Left colon (tissue), 2 donors: ENCODE measurements at regions not wholly inside any gene's neighbourhood (a gene's known extent, or its start where the extent isn't known, plus 50 kb on each side); places are given as distances from the start of the nearest gene placed in this dataset.
"Not testable (repeated sequence)": the region's sequence is repeated elsewhere in the genome, so short reads cannot be mapped to it uniquely, and the experiment has no call there.

Source experiments
- ATAC-seq: fragments of 200-7000 bp; cut with Tn5 transposase; one replicate; pipeline ENCODE4 v1.9.1; 2020; ENCODE audit warnings: mild to moderate bottlenecking, moderate library complexity
- DNase-seq, 2 donors: peaks; one replicate each; pipeline ENCODE4 v3.0.0-alpha.2; 2020
- intact Hi-C, 2 donors: fragments of 100-400 bp; cut with DNase I in 1 of 2; cut with micrococcal nuclease in 1 of 2; formaldehyde crosslinking; loops; one replicate each; pipeline versions ENCODE4 v1.11.2 to v1.14.0; 2022; cut with DNase I, micrococcal nuclease
- donor health status: DM: no; HTN: no; CAD: no.
- donor health status: DM: yes; HTN: yes; CAD: no.

DNA sequence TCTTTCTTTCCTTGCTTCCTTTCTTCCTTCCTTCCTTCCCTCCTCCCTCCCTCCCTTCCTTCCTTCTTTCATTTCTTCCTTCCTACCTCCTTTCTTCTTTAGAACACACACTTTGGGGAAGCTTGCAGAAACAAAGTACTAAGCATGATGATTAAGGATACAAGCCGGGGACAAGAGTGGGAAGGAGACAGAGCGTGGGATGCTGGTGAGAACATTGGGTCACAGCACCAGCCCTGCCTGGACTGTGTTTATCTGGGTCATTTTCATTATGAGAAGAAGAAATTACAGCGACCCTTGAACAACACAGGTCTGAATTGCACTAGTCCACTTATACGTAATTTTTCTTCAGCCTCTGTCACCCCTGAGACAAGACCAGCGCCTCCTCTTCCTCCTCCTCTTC, 169.3 kb upstream of the TBL1X start:
- ATAC-seq (no peak), DNase-seq (no peak)
- intact Hi-C loops = no loop called here

DNA sequence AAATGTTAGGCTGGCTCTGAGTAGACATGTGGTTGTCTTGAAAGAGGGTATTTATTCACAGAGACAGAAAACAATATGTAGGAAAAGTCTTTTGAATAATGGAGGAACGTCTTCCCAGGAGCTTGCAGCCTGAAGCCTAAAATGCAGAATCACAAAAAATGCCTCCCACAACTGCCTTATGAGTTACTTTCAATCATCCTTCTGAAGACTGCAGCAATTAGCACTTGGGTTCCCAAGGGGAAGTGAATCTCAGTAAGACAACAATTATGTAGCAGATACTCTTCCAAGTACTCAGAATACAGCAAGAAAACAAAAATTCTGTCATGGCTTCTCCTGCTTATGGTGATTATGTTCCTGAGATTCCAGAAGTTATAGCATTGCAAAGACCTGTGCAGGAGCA, 166.6 kb upstream of the TBL1X start:
- intact Hi-C loops = no loop called here

DNA sequence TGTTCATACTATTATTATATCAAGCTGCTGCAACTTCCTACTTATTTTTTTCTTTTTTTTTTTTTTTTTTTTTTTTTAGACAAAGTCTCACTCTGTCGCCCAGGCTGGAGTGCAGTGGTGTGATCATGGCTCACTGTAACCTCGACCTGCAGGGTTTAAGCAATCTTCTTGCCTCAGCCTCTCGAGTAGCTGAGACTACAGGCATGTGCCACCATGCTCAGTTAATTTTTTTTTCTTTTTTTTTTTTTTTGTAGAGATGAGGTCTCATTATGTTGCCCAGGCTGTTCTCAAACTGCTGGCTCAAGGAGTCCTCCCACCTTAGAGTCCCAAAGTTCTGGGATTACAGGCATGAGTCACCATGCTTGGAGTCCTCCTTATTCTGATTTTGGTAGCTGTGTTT, 165.2 kb upstream of the TBL1X start:
- ATAC-seq, DNase-seq, intact Hi-C loops: not testable (repeated sequence)

More for the DNA sequence above, 166.6 kb upstream of the TBL1X start:
- ATAC-seq (no peak), DNase-seq (no peak)

DNA sequence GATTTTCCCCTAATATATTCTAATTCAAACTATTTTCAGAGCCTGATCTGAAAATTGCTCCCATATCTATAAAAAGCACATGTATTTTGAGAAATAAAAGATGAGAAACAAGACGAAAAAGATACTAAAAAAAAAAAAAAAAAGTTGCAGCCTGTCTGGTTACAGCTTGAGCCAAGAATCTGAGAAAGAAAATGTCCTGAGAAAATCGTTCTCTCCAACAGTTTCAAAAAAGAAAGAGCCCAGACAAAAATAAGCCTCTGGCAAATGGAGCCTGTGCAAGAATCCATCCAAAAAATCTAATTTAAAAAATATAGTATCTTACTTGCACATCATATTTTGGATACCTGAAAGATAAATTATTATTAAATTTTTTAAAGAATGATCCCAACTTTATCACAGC, 163.0 kb upstream of the TBL1X start:
- no peak for ATAC-seq
- intact Hi-C loops = no loop called here
- DNase-seq = no peak

DNA sequence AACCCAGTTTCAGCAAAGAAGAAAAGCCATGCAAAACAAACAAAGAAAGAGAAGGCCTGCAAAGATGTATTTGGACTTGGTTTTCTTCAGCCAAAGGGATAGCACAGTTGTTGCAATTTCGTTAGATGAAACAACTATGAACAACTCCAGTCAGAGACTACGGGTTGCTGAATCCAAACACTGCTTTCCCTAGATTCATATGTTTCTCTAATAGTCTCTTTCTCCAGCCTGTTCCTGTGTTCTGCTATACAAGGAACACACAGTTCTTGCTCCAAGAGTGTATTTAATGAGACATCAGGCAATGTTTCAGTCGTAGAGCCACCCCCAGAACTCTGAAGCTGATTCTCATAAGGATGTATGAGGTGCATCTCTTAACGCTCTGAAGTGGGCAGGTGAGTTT, 162.5 kb upstream of the TBL1X start:
- ATAC-seq (no peak), DNase-seq (no peak)
- intact Hi-C loops = no loop called here

DNA sequence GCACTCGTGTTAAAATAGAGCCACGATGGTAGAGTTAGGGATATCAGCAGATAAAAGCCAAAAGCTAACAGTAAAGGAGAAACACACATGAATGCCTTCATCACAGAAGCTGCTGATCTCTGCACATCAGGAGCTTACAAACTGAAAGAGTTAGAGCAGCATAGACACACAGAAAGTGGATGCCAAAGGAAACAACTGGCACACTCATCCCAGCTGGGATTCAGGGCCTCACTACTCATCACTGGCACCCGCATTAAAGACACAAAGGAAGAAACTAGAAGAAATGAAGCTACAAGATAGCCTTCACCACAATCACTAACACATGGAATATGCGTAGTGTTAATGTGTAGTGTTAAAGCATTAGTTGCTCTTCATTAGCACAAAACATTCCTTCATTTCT, 156.4 kb upstream of the TBL1X start:
- no peak for ATAC-seq

DNA sequence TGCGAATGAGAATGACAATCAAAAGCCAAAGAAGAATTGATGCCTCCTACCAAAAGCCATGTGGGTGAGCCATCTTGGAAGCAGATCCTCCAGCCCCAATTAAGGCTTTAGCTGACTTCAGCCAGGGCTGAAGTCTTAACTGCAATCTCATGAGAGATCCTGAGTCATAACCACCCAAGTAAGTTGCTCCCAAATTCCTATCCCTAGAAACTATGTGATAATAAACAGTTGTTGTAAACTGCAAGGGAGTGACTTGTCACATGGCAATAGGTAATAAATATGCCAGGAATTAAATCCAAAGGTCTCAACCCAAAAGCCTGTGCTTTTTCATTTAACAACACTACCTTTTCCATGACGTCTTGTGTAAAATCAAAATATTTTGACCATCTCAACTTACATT, 154.2 kb upstream of the TBL1X start:
- DNase-seq = no peak
- intact Hi-C loops = no loop called here
- no peak for ATAC-seq

More for the DNA sequence above, 156.4 kb upstream of the TBL1X start:
- DNase-seq = no peak
- intact Hi-C loops = no loop called here

DNA sequence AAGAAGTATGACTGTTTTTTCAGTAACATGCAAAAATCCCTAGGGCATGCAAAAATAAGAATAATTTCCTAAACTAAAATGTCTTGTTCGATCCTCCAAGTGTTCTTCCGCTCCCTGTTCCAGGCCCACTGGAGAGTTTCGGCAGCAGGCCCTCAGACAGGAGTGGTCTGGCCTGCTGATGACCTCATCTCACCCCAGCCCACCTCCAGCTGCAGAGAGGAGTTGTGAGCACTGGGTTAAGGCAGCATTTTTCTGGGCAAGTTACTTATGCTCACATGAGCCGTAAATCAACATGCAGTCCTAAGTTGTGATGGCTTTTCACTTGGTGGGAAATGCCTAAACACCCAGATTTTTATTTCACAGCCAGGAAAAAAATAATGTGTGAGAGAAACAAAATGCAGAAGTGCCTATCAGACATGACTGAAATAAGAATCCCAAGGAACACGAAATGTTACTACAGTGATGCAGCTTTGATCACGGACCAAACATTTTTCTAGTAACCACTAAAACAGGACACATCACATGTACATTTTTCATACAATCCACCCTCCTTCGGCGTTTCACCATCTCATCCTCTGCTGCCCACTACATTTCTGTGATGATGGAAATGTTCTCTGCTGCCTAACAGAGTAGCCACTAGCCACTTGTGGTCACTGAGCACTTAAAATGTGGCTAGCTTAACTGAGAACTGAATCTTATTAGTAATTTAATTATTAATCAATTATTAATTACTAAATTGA, 153.3 kb upstream of the TBL1X start:
- no peak for DNase-seq
- intact Hi-C loops = no loop called here
- ATAC-seq = no peak

DNA sequence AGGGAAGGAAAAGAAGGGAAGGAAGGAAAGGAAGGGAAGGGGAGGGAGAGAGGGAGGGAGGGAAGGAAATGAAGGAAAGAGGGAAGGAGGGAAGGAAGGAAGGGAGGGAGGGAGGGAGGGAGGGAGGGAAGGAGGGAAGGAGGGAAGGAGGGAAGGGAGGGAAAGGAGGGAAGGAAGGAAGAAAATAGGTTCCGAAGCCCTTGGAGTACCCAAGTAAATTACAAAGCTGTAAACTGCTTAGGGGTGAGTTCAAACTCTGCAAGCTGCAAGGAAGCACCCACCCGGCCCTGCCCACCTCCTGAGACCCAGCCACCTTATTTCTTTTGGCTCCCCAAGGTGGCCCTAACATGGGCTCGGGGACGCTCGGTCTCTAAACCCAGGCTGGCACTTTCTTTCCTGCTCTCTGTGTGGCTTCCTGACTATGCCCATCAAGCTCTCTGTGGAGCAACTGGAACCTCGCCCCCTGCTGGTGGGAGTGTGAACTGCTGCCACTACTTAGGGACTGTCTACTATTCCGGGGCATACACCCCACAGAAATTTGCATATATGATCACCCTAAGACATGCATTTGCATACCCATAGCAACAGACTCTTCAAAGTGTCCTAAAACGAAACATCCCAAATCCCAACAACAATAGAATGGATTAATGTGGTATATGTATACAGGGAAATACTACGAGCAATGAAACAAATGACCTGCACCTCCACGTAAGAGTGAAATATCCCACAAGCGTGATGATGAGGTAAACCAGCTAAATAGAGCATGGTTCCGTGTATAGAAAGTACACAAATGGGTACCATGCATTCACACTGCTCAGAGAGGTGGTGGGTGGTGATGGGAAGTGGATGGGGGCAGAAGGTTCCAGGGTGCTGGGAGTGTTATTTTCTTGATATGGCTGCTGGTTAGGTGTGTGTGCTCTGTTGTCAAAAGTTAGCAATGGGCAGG, 151.7 kb upstream of the TBL1X start:
- DNase-seq (peak; percentile 32 to 74), ATAC-seq (peak; percentile 50)
- intact Hi-C loops = no loop called here

DNA sequence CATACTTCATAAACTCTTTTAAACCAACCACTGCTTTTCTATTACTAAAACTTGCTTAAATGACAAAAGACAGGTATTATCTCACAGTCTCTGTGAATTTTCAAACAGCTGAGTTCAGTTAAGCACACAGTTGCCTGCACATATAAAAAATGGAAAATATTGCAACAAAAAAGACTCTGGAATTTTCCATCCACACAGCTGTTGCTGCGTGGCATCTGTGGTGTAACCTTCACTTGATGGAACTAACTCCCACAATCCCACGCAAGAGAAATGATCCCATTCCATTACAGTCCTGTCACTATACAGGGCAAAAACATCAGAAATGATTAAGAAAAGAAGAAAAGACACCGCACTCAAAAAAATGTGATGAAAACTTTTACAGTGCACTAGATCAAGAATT, 149.8 kb upstream of the TBL1X start:
- no peak for ATAC-seq
- DNase-seq = no peak

DNA sequence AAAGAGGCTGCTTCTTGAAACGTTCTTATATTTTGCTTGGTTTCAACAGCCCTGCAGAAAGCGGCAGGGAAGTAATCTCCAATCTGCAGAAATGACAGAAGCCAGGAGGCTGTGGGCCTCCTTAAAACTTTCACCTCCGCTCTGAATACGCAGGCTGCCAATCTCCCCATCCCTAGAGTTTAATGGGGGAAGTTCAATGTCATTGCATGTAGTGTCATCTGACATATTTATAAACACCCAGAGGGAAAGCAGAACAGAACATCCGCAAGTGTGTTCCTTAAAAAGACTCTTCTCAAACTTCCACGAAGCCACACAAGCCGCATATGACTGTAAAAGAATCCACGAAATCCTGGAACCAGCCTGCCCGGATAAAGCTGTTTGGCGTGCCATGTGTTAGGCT, 148.8 kb upstream of the TBL1X start:
- intact Hi-C loops = no loop called here

More for the DNA sequence above, 149.8 kb upstream of the TBL1X start:
- intact Hi-C loops = no loop called here

DNA sequence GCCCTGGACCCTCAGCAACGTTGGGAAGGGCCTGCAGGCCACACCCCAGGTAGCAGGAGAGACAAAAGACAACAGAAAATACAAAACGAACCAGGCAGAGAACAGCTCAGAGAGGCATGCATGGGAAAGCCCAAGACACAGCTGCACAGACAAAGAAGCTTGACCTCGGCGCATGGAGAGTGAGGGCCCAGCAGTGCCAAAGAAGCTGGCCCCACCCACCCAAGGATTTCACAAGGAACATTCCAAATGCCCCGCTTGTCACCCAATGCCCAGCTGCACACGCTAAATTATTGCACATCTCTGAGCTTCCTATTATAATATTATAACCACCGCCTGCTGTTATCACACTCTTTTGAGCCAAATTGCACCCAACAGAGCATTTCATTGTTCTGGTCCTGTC, 147.7 kb upstream of the TBL1X start:
- ATAC-seq = peak; percentile 34
- intact Hi-C loops = no loop called here

More for the DNA sequence above, 148.8 kb upstream of the TBL1X start:
- no peak for ATAC-seq
- peak in 1 of 2 donors; percentile 26 for DNase-seq

DNA sequence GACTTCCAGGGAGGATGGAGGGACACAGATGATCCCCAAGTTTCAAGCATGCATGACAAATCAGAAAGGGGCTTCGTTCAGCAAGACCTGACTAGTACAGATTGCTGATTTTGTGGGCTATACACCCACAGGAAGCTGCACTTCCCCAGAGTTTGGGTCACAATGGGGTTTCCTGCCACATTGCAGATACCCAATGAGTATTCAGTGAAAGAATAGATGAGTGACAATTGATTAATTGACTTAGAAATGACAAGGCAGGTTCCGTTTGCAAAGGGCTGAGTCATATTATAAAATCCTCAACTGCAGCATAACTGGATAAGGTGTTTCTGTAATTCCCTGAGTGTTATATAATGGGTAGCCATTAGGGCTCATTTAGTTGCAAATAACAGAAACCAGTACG, 146.6 kb upstream of the TBL1X start:
- no peak for ATAC-seq
- intact Hi-C loops = no loop called here
- DNase-seq = no peak

More for the DNA sequence above, 147.7 kb upstream of the TBL1X start:
- DNase-seq = no peak

DNA sequence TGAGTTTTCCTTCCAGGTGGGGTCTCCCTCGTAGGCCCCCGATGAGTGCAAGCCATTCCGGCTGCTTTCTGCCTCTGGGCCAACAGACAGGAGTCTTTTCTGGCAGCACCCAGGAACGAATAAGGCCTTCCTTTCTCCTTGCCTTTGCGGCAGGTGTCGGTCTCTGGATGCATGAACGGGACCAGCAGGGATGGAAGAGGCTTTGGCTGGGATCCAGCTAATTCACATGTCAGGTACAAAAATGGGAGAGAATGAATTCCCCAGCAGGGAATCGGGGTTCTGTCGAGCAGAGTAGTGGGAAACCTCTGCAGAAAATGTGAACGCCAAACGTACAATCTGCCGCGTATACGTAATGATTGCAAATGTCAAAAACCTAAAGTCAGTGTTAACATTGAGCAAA, 146.1 kb upstream of the TBL1X start:
- ATAC-seq = no peak
- intact Hi-C loops = no loop called here
- DNase-seq = no peak

DNA sequence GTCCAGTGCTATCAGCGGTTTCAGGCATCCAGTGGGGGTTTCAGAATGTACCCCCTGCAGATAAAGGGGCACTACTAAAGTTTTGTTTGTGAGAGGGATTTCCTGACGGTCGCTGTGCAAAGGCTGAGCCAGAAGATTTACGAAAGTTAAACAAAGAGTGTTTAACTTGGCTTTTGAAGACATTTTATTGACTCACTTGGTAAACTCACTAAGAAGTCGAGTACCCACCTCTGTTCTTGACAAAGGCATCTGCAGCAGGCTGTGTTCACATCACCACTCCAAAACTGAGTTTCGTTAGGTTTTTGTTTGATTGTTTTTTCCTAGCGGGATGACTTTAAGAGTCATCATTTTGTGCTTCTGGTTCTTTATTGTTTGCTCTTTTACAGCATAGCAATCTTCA, 143.9 kb upstream of the TBL1X start:
- no peak for DNase-seq
- ATAC-seq = peak; percentile 64
- intact Hi-C loops = no loop called here

DNA sequence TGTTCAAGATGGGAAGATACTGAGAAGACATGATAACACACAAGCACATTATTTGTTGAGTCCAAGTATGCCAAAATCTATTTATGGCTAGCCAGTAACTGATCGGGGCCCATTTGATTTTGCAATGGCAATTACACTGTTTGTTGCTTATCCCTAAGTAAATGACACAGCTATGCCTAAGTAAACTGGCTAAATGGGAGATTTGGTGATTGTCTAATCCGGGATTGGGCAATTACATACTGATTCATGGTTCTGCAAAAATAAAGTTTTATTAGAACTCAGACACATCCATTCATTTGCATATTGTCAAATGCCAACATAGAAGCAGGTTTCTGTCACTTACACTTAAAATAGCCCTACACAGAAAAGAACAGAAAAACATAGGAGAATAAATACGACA, 140.2 kb upstream of the TBL1X start:
- ATAC-seq (no peak), DNase-seq (no peak)
- intact Hi-C loops = no loop called here

DNA sequence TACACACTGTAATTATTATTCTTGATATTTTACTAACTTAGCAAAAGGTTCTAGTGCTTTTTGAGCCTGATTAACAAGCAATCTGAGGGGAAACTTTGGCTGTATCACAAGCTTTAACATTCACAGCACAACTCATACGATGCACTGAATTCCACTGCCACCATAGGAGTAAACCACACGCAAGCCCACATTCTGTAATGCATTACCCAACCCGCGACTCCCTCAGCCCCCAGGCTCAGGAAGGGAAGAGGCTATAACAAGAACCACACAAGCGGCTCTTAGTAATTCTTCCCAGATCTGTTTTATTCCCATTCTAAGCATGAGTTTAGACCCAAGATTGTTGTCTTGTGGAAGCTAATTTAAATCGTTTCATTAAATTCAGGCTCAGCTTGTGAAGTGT, 138.5 kb upstream of the TBL1X start:
- DNase-seq (no peak), ATAC-seq (no peak)
- intact Hi-C loops = no loop called here

DNA sequence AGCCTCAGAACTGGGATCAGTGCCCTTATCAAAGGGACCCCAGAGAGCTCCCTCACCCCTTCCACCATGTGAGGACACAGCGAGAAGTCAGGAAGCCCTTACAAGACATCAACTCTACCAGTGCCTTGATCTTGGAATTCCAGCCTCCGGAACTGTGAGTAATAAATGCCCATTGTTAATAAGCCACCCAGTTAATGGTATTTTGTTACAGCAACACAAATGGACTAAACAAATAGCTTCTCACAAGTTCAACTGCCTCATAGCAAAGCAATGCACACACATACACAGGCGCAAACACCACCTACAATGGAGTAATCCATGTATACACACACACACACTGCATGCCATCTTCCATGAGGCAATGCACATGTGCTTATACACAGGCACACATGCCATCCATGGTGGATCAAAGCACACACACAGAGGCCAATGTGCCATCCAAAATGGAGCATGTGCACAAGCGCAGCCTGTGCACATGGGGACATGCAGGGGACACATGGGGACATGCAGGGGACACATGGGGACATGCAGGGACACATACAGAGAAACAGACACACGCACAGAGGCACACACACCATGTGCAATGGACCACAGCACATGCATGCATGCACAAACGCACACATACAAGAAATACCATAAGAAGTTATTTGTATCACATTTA, 137.6 kb upstream of the TBL1X start:
- DNase-seq (no peak), ATAC-seq (no peak)
- intact Hi-C loops = no loop called here

DNA sequence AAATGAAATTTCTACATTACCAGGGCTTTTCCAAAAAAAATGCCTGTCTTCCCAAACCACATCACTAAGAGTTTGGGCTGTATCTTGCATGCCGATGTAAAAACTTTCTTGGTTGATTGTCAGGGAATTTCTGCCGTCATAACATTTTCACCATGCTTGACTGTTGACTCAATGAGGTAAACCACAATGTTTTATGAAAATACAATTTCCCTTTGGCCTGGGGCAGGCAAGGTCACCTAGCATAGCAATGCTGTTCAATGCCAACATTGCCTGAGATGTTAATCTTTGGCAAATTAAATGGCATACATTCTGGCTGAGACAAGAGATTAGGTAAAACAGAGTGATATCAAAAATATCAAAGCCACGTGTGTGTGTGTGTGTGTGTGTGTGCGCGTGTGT, 137.1 kb upstream of the TBL1X start:
- intact Hi-C loops = no loop called here
- DNase-seq (no peak), ATAC-seq (no peak)

DNA sequence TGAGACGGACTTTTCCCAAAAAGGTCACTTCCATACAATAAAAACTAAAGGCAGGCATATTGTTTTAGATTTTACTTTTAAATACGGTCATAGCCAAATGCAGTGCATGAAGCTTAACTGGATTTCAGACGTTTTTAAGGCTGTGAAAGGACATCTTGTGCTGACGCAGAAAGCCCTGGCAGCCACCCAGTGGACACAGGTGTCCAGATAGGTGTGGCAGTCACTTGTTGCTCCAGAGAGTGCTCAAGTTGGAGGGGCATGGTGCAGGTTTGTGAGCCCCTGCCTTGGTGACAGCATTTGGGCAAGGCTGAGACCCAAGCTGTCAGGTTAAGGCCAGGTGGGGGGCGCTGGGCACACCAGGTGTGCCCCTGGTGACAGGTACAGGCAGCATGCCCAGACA, 135.8 kb upstream of the TBL1X start:
- no peak for DNase-seq
- ATAC-seq = no peak
- intact Hi-C loops = no loop called here
